Endothelial cell of umbilical vein (primary cell): ENCODE measurements at regions not wholly inside any gene's neighbourhood (a gene's known extent, or its start where the extent isn't known, plus 50 kb on each side); places are given as distances from the start of the nearest gene placed in this dataset.

ENCODE experiments used
- BruUV-seq: library from RNA; stranded (reverse); fragments of 400-500 nt; replicated peaks from 2 replicates; lab custom pipeline; 2021; lab: Mats Ljungman, UMichigan
- CTCF ChIA-PET: fragments of 300-600, 350-600 bp; sonication (Branson Sonifier 250); formaldehyde crosslinking; loops from one replicate; lab custom pipeline; 2021; ENCODE audit warnings: antibody characterized with exemption, inconsistent platforms; lab: Charles Lee
- POLR2A ChIA-PET: fragments of 300-600, 350-600 bp; sonication (Branson Sonifier 250); formaldehyde crosslinking; loops from one replicate; lab custom pipeline; 2021; ENCODE audit warnings: antibody characterized with exemption, inconsistent platforms; lab: Charles Lee
- DNase-seq: peaks from one replicate; pipeline ENCODE4 v3.0.0-alpha.2; 2011; ENCODE audit warnings: low read depth, low spot score
- FAIRE-seq: peaks from 2 replicates; lab custom pipeline; 2011; peaks lifted over from hg19 to GRCh38; lab: Jason Lieb, UNC
- H2AFZ ChIP-seq: 2 replicates; pipeline ENCODE4 v1.6.0; 2012; ENCODE audit warnings: low read depth, low read length, control low read depth, inconsistent platforms
- H3K27ac ChIP-seq: 2 replicates; pipeline ENCODE4 v1.5.1; 2011; ENCODE audit warnings: low read depth, mild to moderate bottlenecking, control low read depth, low read length, moderate library complexity; ENCODE audit not compliant: insufficient read depth
- H3K27me3 ChIP-seq, 2 experiments: 2 replicates each; pipeline versions ENCODE4 v1.6.0 to v1.6.1; 2011; ENCODE audit warnings: low read length in 2 of 2, mixed read lengths in 1 of 2; ENCODE audit not compliant: control insufficient read depth in 2 of 2, insufficient read depth in 2 of 2
- H3K36me3 ChIP-seq, 2 experiments: 2 replicates in 1 of 2; 3 replicates in 1 of 2; pipeline ENCODE4 v1.5.1; 2011; ENCODE audit warnings: low read length in 2 of 2, mild to moderate bottlenecking in 1 of 2, moderate library complexity in 1 of 2; ENCODE audit not compliant: control insufficient read depth in 2 of 2, insufficient read depth in 2 of 2; ENCODE audit errors: extremely low read depth in 1 of 2
- H3K4me1 ChIP-seq: 3 replicates; pipeline ENCODE4 v1.5.1; 2011; ENCODE audit warnings: mild to moderate bottlenecking, low read length; ENCODE audit not compliant: control insufficient read depth, insufficient read depth; ENCODE audit errors: extremely low read depth
- H3K4me2 ChIP-seq: 2 replicates; pipeline ENCODE4 v1.6.1; 2011; ENCODE audit warnings: low read length, control low read depth, mixed read lengths; ENCODE audit not compliant: insufficient read depth
- H3K4me3 ChIP-seq, 3 experiments: fragments of 200-600 bp in 1 of 3; sonication (generic), shearing (Covaris generic) in 1 of 3; replicated peaks in 1 of 3; 2 replicates each; pipeline ENCODE4 v1.5.1; 2011 to 2016; ENCODE audit warnings: control low read depth in 3 of 3, low read length in 3 of 3, mild to moderate bottlenecking in 2 of 3, inconsistent platforms in 1 of 3, low read depth in 1 of 3, moderate library complexity in 1 of 3; ENCODE audit not compliant: insufficient read depth in 1 of 3
- H3K79me2 ChIP-seq: 2 replicates; pipeline ENCODE4 v1.6.0; 2012; ENCODE audit warnings: low read length, inconsistent platforms; ENCODE audit not compliant: control insufficient read depth, insufficient read depth
- H3K9ac ChIP-seq: replicated peaks from 2 replicates; pipeline ENCODE3; 2011; ENCODE audit warnings: low read length, control low read depth; ENCODE audit not compliant: insufficient read depth; ENCODE audit errors: extremely low read depth
- H3K9me1 ChIP-seq: replicated peaks from 3 replicates; pipeline ENCODE4 v1.6.0; 2011; ENCODE audit warnings: mild to moderate bottlenecking, low read length; ENCODE audit not compliant: control insufficient read depth, insufficient read depth; ENCODE audit errors: extremely low read depth
- H3K9me3 ChIP-seq: replicated peaks from 2 replicates; pipeline ENCODE4 v1.5.1; 2012; ENCODE audit warnings: low read length, inconsistent platforms; ENCODE audit not compliant: control insufficient read depth, insufficient read depth
- H4K20me1 ChIP-seq: replicated peaks from 2 replicates; pipeline ENCODE3; 2011; ENCODE audit warnings: mild to moderate bottlenecking, low read length; ENCODE audit not compliant: control insufficient read depth, insufficient read depth; ENCODE audit errors: extremely low read depth
- EZH2 ChIP-seq: IDR thresholded peaks from 2 replicates; pipeline ENCODE4 v1.6.1; 2012; ENCODE audit warnings: borderline replicate concordance, low read depth, mild to moderate bottlenecking, moderate library complexity, low read length, inconsistent platforms; ENCODE audit not compliant: severe bottlenecking
- GATA2 ChIP-seq: IDR thresholded peaks from 2 replicates; pipeline ENCODE4 v1.7.0; 2011; ENCODE audit warnings: low read depth, mild to moderate bottlenecking, moderate library complexity, mixed read lengths, low read length; ENCODE audit not compliant: insufficient read length, insufficient read depth
- JUN ChIP-seq: IDR thresholded peaks from 2 replicates; pipeline ENCODE4 v1.6.1; 2011; ENCODE audit warnings: borderline replicate concordance, low read depth; ENCODE audit not compliant: insufficient read length, insufficient read depth
- MAX ChIP-seq: IDR thresholded peaks from 2 replicates; pipeline ENCODE4 v1.6.1; 2011; ENCODE audit not compliant: insufficient read depth, insufficient read length
- MYC ChIP-seq: IDR thresholded peaks from one replicate; pipeline ENCODE4 v1.6.1; 2011; ENCODE audit warnings: mild to moderate bottlenecking, low read depth, low read length
- POLR2A ChIP-seq: IDR thresholded peaks from 2 replicates; pipeline ENCODE4 v1.6.1; 2012; ENCODE audit warnings: low read depth, mild to moderate bottlenecking, control low read depth, low read length
- POLR2AphosphoS5 ChIP-seq: IDR thresholded peaks from 2 replicates; pipeline ENCODE4 v1.6.1; 2012; ENCODE audit warnings: low read depth, mild to moderate bottlenecking, control low read depth, low read length, moderate library complexity; ENCODE audit not compliant: insufficient read depth
- dilution Hi-C: fragments of 300-500 bp; cut with MboI; formaldehyde crosslinking; loops from one replicate; pipeline ENCODE4 v1.15.0; 2019; ENCODE audit warnings: low sequenced_read_pairs; ENCODE audit not compliant: extremely low pct_ligation_motif_present
- intact Hi-C: fragments of 100-400 bp; cut with micrococcal nuclease; formaldehyde crosslinking; loops from one replicate; pipeline ENCODE4 v1.10.0; 2022
- TF ChIP-seq, protein P1 (sequence below), 2 donors: IDR thresholded peaks; 1 replicate in 1 of 2; 2 replicates in 1 of 2; pipeline ENCODE4 v1.5.1; 2011; ENCODE audit warnings: low read length in 2 of 2, mild to moderate bottlenecking in 2 of 2, moderate library complexity in 2 of 2, control low read depth in 1 of 2, inconsistent platforms in 1 of 2, low read depth in 1 of 2; ENCODE audit not compliant: insufficient read depth in 1 of 2; ENCODE audit errors: extremely low read depth in 1 of 2

DNA sequence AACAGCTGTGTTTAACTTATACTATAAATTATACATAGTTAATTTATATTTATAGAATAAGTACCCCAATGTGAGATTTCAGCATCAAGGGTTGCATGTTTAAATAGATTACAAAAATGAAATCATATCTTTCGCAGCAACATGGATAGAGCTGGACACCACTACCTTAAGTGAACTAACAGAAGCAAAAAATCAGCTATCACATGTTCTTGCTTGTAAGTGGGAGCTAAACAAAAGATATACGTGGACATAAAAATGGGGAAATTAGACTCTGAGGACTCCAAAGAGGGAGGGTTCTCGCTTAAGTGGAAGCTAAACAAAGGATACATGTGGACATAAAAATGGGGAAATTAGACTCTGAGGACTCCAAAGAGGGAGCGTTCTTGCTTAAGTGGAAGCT lies 626.5 kb upstream of the DPPA4 start:
- no peaks in the 10 kb centered on the region for H3K9me1 ChIP-seq
- no peak overlapping the region for H3K4me3 ChIP-seq
- POLR2A ChIA-PET = no interaction called here
- FAIRE-seq = no peak
- dilution Hi-C loops (no loop called here), intact Hi-C loops (no loop called here)
- TF ChIP-seq MYC (no peak), POLR2AphosphoS5 (no peak), POLR2A (no peak), MAX (no peak), EZH2 (no peak), GATA2 (no peak), JUN (no peak)
- TF ChIP-seq, protein P1, sequence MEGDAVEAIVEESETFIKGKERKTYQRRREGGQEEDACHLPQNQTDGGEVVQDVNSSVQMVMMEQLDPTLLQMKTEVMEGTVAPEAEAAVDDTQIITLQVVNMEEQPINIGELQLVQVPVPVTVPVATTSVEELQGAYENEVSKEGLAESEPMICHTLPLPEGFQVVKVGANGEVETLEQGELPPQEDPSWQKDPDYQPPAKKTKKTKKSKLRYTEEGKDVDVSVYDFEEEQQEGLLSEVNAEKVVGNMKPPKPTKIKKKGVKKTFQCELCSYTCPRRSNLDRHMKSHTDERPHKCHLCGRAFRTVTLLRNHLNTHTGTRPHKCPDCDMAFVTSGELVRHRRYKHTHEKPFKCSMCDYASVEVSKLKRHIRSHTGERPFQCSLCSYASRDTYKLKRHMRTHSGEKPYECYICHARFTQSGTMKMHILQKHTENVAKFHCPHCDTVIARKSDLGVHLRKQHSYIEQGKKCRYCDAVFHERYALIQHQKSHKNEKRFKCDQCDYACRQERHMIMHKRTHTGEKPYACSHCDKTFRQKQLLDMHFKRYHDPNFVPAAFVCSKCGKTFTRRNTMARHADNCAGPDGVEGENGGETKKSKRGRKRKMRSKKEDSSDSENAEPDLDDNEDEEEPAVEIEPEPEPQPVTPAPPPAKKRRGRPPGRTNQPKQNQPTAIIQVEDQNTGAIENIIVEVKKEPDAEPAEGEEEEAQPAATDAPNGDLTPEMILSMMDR (IDR thresholded peaks at IDR 0.05; ENCODE audit: extremely low read depth in 1 of 2, insufficient read depth in 1 of 2, low read depth in 1 of 2, low read length in 2 of 2) = no peak
- no peaks in the 10 kb centered on the region for H4K20me1 ChIP-seq
- no peak for DNase-seq
- H3K4me2 ChIP-seq = no peak overlapping the region
- no peak overlapping the region for H3K27ac ChIP-seq
- H3K9me3 ChIP-seq = no peaks in the 10 kb centered on the region
- no peaks in the 10 kb centered on the region for H3K79me2 ChIP-seq
- H2AFZ ChIP-seq = no peak overlapping the region
- no TSS peak for BruUV-seq
- no peaks in the 10 kb centered on the region for H3K36me3 ChIP-seq
- H3K4me1 ChIP-seq = no peaks in the 10 kb centered on the region
- H3K9ac ChIP-seq = no peak overlapping the region
- no peaks in the 10 kb centered on the region for H3K27me3 ChIP-seq
- CTCF ChIA-PET = no interaction called here
